ENCODE measurements at regions not wholly inside any gene's neighbourhood (a gene's known extent, or its start where the extent isn't known, plus 50 kb on each side); places are given as distances from the start of the nearest gene placed in this dataset.

DNA sequence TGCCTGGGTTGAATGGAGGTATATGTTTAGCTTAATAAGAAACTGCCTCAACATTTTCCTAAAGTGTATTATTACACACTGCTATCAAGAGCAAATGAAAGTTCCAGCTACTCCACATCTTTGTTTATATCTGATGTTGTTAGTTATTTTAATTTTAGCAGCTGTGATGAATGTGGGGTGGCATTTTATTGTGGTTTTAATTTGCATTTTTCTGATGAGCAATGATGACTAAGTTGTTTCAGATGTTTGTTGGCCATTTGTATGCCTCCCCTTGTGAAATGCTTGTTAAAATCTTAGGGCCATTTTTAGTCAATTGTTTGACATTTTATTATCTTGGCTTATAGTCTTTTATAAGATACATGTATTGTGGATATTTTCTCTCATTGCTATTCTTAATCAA is 260.4 kb upstream of the SLCO3A1 start:
- peaks cover 5% of the 10 kb centered on the region; the same call in 1 of the 2 replicates for H3K27me3 ChIP-seq (ENCODE audit: insufficient read depth, low read length)
- no peak overlapping the region for H3K4me2 ChIP-seq (ENCODE audit: low read length)
- H3K4me3 ChIP-seq (replicated peaks in 1 of 2; ENCODE audit: low read depth in 1 of 2, low read length in 2 of 2), result no peak overlapping the region
- no peak overlapping the region for H3K9ac ChIP-seq (ENCODE audit: low read length)
- H3K36me3 ChIP-seq (ENCODE audit: control insufficient read depth in 1 of 2, insufficient read depth in 2 of 2, low read length in 2 of 2), result no peaks in the 10 kb centered on the region
- H3K4me1 ChIP-seq (ENCODE audit: control insufficient read depth in 1 of 2, insufficient read depth in 2 of 2, low read length in 2 of 2), result no peaks in the 10 kb centered on the region
- intact Hi-C loops (cut with micrococcal nuclease), result no loop called here
- H2AFZ ChIP-seq (ENCODE audit: low read depth, low read length, poor library complexity, severe bottlenecking), result no peak overlapping the region
- H4K20me1 ChIP-seq (ENCODE audit: insufficient read depth), result no peaks in the 10 kb centered on the region
- RAD21 ChIA-PET (ENCODE audit: low non-redundant PET in 1 of 2, low total read pairs in 2 of 2, uncharacterized antibody in 2 of 2, unreplicated experiment in 2 of 2), result no interaction called here
- no peak overlapping the region for H3K27ac ChIP-seq (ENCODE audit: low read depth, low read length)
- no peak for TF ChIP-seq SP1 (IDR thresholded peaks at IDR 0.05; ENCODE audit: low read depth)
- TF ChIP-seq RAD21 (IDR thresholded peaks at IDR 0.05; ENCODE audit: low read depth), result no peak
- no peak for TF ChIP-seq EGR1 (IDR thresholded peaks at IDR 0.05; ENCODE audit: low read depth)
- no peak for TF ChIP-seq CBX3 (IDR thresholded peaks at IDR 0.05; ENCODE audit: low read depth)
- POLR2A ChIA-PET, result no interaction called here
- no TSS peak for BruUV-seq (replicated peaks)
- no peak for DNase-seq (ENCODE audit: low read depth, low spot score)
- no peaks in the 10 kb centered on the region for H3K9me3 ChIP-seq (ENCODE audit: control insufficient read depth in 1 of 2, insufficient read depth in 1 of 2, low read depth in 1 of 2, low read length in 2 of 2)
- no peak for ATAC-seq
- H3K9me2 ChIP-seq (ENCODE audit: insufficient read depth), result no peaks in the 10 kb centered on the region
- H3K79me2 ChIP-seq (ENCODE audit: insufficient read depth, low read length), result no peaks in the 10 kb centered on the region
- CTCF ChIA-PET, result interaction anchor here (0.7 kb wide), 1 partner anchor 113 kb away, joined by 3 read pairs; no protein-coding TSS in a partner anchor

DNA sequence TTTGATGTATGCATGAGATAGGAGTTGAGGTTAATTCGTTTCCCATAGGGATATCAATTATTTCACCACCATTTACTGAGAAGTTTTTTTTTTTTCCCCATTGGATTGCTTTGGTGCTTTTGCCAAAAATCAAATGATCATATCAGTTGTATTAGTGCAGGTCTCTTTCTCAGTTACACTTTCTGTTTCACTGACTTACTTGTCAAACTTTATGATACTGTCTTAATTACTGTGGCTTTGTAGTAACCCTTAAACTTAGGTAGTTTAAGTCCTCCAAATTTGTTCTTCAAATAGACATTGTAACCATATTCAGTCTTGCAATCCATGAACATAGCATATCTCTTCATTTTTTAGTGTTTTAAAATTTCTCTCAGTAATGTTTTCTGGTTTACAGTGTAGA is 259.9 kb upstream of the SLCO3A1 start:
- no peaks in the 10 kb centered on the region for H4K20me1 ChIP-seq (ENCODE audit: insufficient read depth)
- ChIA-PET CTCF (no interaction called here), POLR2A (no interaction called here), RAD21 (ENCODE audit: low non-redundant PET in 1 of 2, low total read pairs in 2 of 2, uncharacterized antibody in 2 of 2, unreplicated experiment in 2 of 2) (no interaction called here)
- H3K4me1 ChIP-seq (ENCODE audit: control insufficient read depth in 1 of 2, insufficient read depth in 2 of 2, low read length in 2 of 2), result no peaks in the 10 kb centered on the region
- no peak overlapping the region for H3K27ac ChIP-seq (ENCODE audit: low read depth, low read length)
- no peaks in the 10 kb centered on the region for H3K36me3 ChIP-seq (ENCODE audit: control insufficient read depth in 1 of 2, insufficient read depth in 2 of 2, low read length in 2 of 2)
- TF ChIP-seq POLR2A (IDR thresholded peaks at IDR 0.05; ENCODE audit: borderline replicate concordance, extremely low read depth, insufficient read depth, insufficient read length), result no peak
- TF ChIP-seq RAD21 (IDR thresholded peaks at IDR 0.05; ENCODE audit: low read depth), result no peak
- no peak for TF ChIP-seq JUND (IDR thresholded peaks at IDR 0.05)
- TF ChIP-seq EZH2 (IDR thresholded peaks at IDR 0.05), result no peak
- TF ChIP-seq, protein P1, sequence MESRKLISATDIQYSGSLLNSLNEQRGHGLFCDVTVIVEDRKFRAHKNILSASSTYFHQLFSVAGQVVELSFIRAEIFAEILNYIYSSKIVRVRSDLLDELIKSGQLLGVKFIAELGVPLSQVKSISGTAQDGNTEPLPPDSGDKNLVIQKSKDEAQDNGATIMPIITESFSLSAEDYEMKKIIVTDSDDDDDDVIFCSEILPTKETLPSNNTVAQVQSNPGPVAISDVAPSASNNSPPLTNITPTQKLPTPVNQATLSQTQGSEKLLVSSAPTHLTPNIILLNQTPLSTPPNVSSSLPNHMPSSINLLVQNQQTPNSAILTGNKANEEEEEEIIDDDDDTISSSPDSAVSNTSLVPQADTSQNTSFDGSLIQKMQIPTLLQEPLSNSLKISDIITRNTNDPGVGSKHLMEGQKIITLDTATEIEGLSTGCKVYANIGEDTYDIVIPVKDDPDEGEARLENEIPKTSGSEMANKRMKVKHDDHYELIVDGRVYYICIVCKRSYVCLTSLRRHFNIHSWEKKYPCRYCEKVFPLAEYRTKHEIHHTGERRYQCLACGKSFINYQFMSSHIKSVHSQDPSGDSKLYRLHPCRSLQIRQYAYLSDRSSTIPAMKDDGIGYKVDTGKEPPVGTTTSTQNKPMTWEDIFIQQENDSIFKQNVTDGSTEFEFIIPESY (IDR thresholded peaks at IDR 0.05; ENCODE audit: extremely low read depth, insufficient replicate concordance, low read length), result no peak
- TF ChIP-seq SP1 (IDR thresholded peaks at IDR 0.05; ENCODE audit: low read depth), result no peak
- no peak for TF ChIP-seq EGR1 (IDR thresholded peaks at IDR 0.05; ENCODE audit: low read depth)
- no peak for TF ChIP-seq TCF7L2 (IDR thresholded peaks at IDR 0.05; ENCODE audit: borderline replicate concordance, extremely low read depth, insufficient read depth, insufficient read length)
- no peak for TF ChIP-seq CBX3 (IDR thresholded peaks at IDR 0.05; ENCODE audit: low read depth)
- TF ChIP-seq, protein P2, sequence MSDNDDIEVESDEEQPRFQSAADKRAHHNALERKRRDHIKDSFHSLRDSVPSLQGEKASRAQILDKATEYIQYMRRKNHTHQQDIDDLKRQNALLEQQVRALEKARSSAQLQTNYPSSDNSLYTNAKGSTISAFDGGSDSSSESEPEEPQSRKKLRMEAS (IDR thresholded peaks at IDR 0.05), result no peak
- TF ChIP-seq EZH2phosphoT487 (IDR thresholded peaks at IDR 0.05; ENCODE audit: borderline replicate concordance), result no peak
- TF ChIP-seq FOSL1 (IDR thresholded peaks at IDR 0.05; ENCODE audit: low read depth), result no peak
- TF ChIP-seq SIN3A (IDR thresholded peaks at IDR 0.05; ENCODE audit: low read depth), result no peak
- no peak for TF ChIP-seq POLR2AphosphoS5 (IDR thresholded peaks at IDR 0.05; ENCODE audit: low read depth, low read length)
- no peak overlapping the region for H2AFZ ChIP-seq (ENCODE audit: low read depth, low read length, poor library complexity, severe bottlenecking)
- intact Hi-C loops (cut with micrococcal nuclease), result no loop called here
- peaks cover 5% of the 10 kb centered on the region; the same call in 1 of the 2 replicates for H3K27me3 ChIP-seq (ENCODE audit: insufficient read depth, low read length)
- H3K79me2 ChIP-seq (ENCODE audit: insufficient read depth, low read length), result no peaks in the 10 kb centered on the region
- ATAC-seq (no peak), DNase-seq (ENCODE audit: low read depth, low spot score) (no peak)
- H3K4me3 ChIP-seq (replicated peaks in 1 of 2; ENCODE audit: low read depth in 1 of 2, low read length in 2 of 2), result no peak overlapping the region
- no TSS peak for BruUV-seq (replicated peaks)
- no peaks in the 10 kb centered on the region for H3K9me3 ChIP-seq (ENCODE audit: control insufficient read depth in 1 of 2, insufficient read depth in 1 of 2, low read depth in 1 of 2, low read length in 2 of 2)
- no peak overlapping the region for H3K4me2 ChIP-seq (ENCODE audit: low read length)
- no peaks in the 10 kb centered on the region for H3K9me2 ChIP-seq (ENCODE audit: insufficient read depth)
- H3K9ac ChIP-seq (ENCODE audit: low read length), result no peak overlapping the region

All from HCT116 (cell line).